SH-SY5Y (cell line): ENCODE measurements at regions not wholly inside any gene's neighbourhood (a gene's known extent, or its start where the extent isn't known, plus 50 kb on each side); places are given as distances from the start of the nearest gene placed in this dataset.

Experiments
- GATA2 ChIP-seq: IDR thresholded peaks from 2 replicates; pipeline ENCODE4 v1.6.1; 2011; ENCODE audit warnings: mild to moderate bottlenecking, low read depth, low read length
- GATA3 ChIP-seq: IDR thresholded peaks from 2 replicates; pipeline ENCODE4 v1.6.1; 2011; ENCODE audit warnings: low read depth, mild to moderate bottlenecking, low read length, moderate library complexity

GRCh38 chr10:69715156-69715898 is 85.3 kb downstream of the FAM241B start:
- TF ChIP-seq GATA2 (no peak), GATA3 (no peak)
